GM19395 (cell line): ENCODE measurements at regions not wholly inside any gene's neighbourhood (a gene's known extent, or its start where the extent isn't known, plus 50 kb on each side); places are given as distances from the start of the nearest gene placed in this dataset.
"Not testable (repeated sequence)": the region's sequence is repeated elsewhere in the genome, so short reads cannot be mapped to it uniquely, and the experiment has no call there.

ENCODE experiments used
- ATAC-seq: cut with Tn5 transposase; IDR thresholded peaks from one replicate; pipeline ENCODE4 v1.9.1; 2021; ENCODE audit warnings: mild to moderate bottlenecking, moderate library complexity; ENCODE audit not compliant: unreplicated experiment

- no peak for ATAC-seq
Measured at GRCh38 chr13:89982407-89983095, 1364.9 kb upstream of the MIR17HG start.

- no peak for ATAC-seq
Measured at GRCh38 chr13:89988206-89988605, 1359.3 kb upstream of the MIR17HG start.

- no peak for ATAC-seq
Measured at GRCh38 chr13:90003566-90003965, 1343.9 kb upstream of the MIR17HG start.

GRCh38 chr13:90008707-90009149, 1338.8 kb upstream of the MIR17HG start:
- no peak for ATAC-seq

- ATAC-seq = no peak
Measured at GRCh38 chr13:90014038-90014437, 1333.4 kb upstream of the MIR17HG start.

- ATAC-seq = no peak
Measured at GRCh38 chr13:90015565-90016507, 1331.7 kb upstream of the MIR17HG start.

GRCh38 chr13:90016688-90017087, 1330.8 kb upstream of the MIR17HG start:
- no peak for ATAC-seq

- ATAC-seq = no peak
Measured at GRCh38 chr13:90020536-90021070, 1326.9 kb upstream of the MIR17HG start.

GRCh38 chr13:90027409-90027808, 1320.1 kb upstream of the MIR17HG start:
- no peak for ATAC-seq

GRCh38 chr13:90032313-90032712, 1315.2 kb upstream of the MIR17HG start:
- ATAC-seq = no peak

- no peak for ATAC-seq
Measured at GRCh38 chr13:90032841-90033493, 1314.5 kb upstream of the MIR17HG start.

- no peak for ATAC-seq
Measured at GRCh38 chr13:90039516-90039915, 1308.0 kb upstream of the MIR17HG start.

GRCh38 chr13:90047600-90047999, 1299.9 kb upstream of the MIR17HG start:
- no peak for ATAC-seq

- no peak for ATAC-seq
Measured at GRCh38 chr13:90049989-90050671, 1297.4 kb upstream of the MIR17HG start.

GRCh38 chr13:90055121-90055520, 1292.4 kb upstream of the MIR17HG start:
- no peak for ATAC-seq

GRCh38 chr13:90055760-90056159, 1291.7 kb upstream of the MIR17HG start:
- ATAC-seq = no peak

GRCh38 chr13:90064226-90064625, 1283.3 kb upstream of the MIR17HG start:
- ATAC-seq = not testable (repeated sequence)

- no peak for ATAC-seq
Measured at GRCh38 chr13:90068658-90069057, 1278.8 kb upstream of the MIR17HG start.

GRCh38 chr13:90070362-90070761, 1277.1 kb upstream of the MIR17HG start:
- no peak for ATAC-seq

- ATAC-seq = no peak
Measured at GRCh38 chr13:90070837-90071525, 1276.5 kb upstream of the MIR17HG start.
